GM12875 (cell line): ENCODE measurements at regions not wholly inside any gene's neighbourhood (a gene's known extent, or its start where the extent isn't known, plus 50 kb on each side); places are given as distances from the start of the nearest gene placed in this dataset.

ENCODE experiments used
- H3K4me3 ChIP-seq: one replicate; pipeline ENCODE4 v1.5.1; 2011; ENCODE audit warnings: low read depth, low read length, control low read depth
- CTCF ChIP-seq: IDR thresholded peaks from 2 replicates; pipeline ENCODE4 v1.5.1; 2011; ENCODE audit warnings: low read depth, mild to moderate bottlenecking, control low read depth, inconsistent platforms, low read length, moderate library complexity, borderline replicate concordance; ENCODE audit not compliant: insufficient read depth

- no peak overlapping the region for H3K4me3 ChIP-seq
- no peak for TF ChIP-seq CTCF
These were observed 385.5 kb downstream of the RND3 start for GRCh38 chr2:150101947-150102346.

GRCh38 chr2:150100834-150101233, 386.6 kb downstream of the RND3 start:
- TF ChIP-seq CTCF, result no peak
- H3K4me3 ChIP-seq, result no peak overlapping the region

- no peak for TF ChIP-seq CTCF
- no peak overlapping the region for H3K4me3 ChIP-seq
These were observed 387.1 kb downstream of the RND3 start for GRCh38 chr2:150100336-150100735.

- no peak for TF ChIP-seq CTCF
- H3K4me3 ChIP-seq, result no peak overlapping the region
These were observed 387.7 kb downstream of the RND3 start for GRCh38 chr2:150099805-150100204.

- TF ChIP-seq CTCF, result no peak
These were observed 389.5 kb downstream of the RND3 start for GRCh38 chr2:150097901-150098531.

GRCh38 chr2:150097402-150097801, 390.1 kb downstream of the RND3 start:
- TF ChIP-seq CTCF, result no peak

More at GRCh38 chr2:150097901-150098531, 389.5 kb downstream of the RND3 start:
- H3K4me3 ChIP-seq, result no peak overlapping the region

GRCh38 chr2:150095361-150096095, 391.9 kb downstream of the RND3 start:
- H3K4me3 ChIP-seq, result no peak overlapping the region
- TF ChIP-seq CTCF, result no peak

More at GRCh38 chr2:150097402-150097801, 390.1 kb downstream of the RND3 start:
- H3K4me3 ChIP-seq, result no peak overlapping the region
